Kidney glomerular epithelial cell (primary cell): ENCODE measurements at regions not wholly inside any gene's neighbourhood (a gene's known extent, or its start where the extent isn't known, plus 50 kb on each side); places are given as distances from the start of the nearest gene placed in this dataset.

Experiments used
- DNase-seq: peaks from one replicate; lab custom pipeline; 2025; lab: John Stamatoyannopoulos, UW

DNA sequence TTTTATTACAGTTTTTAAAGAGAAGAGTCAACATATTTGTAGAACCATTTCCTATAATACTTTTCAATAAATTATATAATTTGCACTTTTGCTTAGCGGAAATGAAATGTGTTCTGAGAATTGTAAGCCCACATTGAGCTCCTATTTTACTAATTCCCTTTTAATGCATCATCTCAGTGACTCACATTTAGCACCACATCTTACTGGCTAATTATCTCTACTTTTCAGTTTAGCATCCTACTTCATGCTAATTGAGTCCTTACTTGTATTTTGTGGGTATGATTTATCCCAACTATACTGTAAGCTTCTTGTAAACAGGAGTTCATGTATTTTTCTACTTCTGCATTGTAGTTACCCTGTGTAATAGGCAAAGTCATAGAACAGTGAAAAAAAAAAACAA lies 67.5 kb downstream of the TMX1 start:
- DNase-seq, result no peak

GRCh38 chr14:51308866-51309265 lies 68.8 kb downstream of the TMX1 start:
- DNase-seq, result no peak

DNA sequence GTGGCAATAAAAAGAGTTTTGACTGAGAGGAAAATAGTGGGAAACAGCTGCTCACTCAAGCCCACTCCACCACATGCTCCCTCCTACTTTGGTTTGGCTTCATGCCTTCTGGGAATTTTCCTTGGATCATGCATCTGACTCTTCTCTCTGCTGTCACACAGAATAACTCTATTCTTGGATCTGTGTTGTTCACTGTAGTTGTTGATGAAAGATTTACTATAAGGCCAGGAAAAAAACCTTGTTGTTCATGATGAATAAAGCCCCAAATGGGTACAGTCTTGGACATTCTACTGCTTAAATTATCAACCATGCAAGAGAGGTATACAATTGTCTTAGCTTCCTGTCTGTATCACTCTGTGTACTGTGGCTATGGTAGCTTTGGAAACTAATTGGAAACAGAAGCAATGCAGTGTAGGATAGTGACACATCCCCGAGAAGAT lies 70.5 kb downstream of the TMX1 start:
- no peak for DNase-seq

- DNase-seq, result no peak
Observed at GRCh38 chr14:51314321-51315015, 74.4 kb downstream of the TMX1 start.

GRCh38 chr14:51317373-51317772 lies 77.3 kb downstream of the TMX1 start:
- DNase-seq, result no peak

DNA sequence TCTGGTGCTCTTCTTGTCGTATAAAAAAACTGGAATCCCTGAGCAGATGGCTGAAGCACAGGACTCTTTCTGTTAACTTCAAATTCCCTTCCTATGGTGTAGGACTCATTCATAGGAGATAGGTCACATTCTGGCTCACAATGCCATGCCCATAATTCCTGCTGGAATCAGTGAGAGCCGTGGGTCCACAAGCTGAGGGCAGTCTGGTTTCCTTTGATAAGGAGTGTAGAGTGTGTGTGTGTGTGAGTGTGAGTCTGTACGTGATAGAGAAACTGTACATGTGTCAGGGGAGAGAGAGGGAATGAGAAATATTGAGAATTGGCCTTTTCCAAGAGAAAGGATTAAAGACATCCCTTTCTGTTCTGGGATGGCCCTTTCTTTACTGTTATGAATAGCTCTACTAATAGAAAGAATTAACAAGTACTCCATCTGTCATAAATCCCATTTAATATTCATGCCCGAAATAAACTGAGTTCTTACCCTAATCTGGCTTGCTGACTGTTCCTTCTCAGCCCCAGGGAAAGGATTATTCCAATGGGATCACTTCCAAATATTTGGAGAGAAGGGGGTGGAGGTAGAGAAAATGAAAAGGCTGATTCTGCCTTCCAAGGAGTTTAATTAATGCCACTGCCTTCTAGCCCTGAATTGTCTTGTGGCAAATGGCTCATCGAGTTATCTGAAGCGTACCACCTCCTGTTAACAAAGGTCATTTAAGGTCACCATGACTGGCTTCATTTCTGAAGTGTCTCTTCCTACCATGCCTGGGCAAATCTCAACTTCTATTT lies 79.0 kb downstream of the TMX1 start:
- DNase-seq, result peak; percentile 29

GRCh38 chr14:51321036-51321435 lies 81.0 kb downstream of the TMX1 start:
- no peak for DNase-seq

GRCh38 chr14:51323492-51323891 lies 83.4 kb downstream of the TMX1 start:
- no peak for DNase-seq

DNA sequence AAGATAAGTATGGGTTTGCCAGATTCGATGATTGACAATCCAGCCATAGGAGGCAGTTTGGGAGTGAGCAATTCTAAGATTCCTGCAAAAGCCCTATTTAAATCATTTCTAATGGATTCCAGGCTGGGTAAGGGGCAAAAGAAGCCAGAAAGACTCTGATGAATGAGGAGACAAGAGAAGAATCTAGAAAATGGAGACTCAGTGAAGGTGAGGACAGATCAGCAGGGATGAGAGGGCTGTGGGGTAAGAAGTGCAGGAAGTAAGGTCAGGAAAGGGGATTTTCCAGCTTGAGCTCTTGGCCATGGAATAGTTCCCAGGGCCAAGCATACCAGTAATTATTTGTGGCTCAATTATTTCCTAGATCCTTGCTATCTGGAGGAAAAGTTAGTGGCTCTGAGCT lies 87.3 kb downstream of the TMX1 start:
- peak; percentile 31 for DNase-seq

DNA sequence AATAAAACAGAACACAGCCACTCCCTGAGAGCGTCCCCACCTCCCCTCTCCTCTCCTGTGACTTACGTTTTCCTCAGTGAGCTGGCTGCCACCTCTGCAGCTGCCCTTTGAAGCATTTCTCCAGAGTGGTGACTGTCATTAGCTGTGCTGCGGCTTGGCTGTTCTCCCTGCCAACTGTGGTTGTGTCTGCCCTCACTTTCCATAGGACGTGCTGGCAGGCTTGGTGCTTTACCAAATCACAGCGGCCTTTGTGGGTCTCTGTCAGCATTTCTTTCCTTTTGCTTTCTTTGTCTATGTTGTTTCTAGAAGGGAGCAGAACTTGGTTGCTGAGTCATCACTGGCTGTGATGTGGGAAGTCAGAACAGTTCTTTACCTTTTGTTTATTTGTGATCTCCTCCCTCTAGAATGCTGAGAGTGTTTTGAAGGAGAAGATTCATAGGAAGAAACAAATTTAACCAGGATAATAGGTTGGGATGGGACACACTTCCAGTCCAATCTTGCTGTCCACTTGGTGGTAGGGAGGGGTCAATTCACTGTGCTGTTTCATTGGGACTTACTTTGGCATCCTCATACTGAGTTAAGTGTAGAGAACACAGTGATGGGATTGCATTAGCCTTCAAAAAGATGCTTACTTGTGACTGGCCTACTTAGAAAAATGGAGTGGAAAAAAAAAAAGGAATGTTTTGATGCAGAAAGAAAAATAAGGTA lies 88.2 kb downstream of the TMX1 start:
- peak; percentile 31 for DNase-seq

DNA sequence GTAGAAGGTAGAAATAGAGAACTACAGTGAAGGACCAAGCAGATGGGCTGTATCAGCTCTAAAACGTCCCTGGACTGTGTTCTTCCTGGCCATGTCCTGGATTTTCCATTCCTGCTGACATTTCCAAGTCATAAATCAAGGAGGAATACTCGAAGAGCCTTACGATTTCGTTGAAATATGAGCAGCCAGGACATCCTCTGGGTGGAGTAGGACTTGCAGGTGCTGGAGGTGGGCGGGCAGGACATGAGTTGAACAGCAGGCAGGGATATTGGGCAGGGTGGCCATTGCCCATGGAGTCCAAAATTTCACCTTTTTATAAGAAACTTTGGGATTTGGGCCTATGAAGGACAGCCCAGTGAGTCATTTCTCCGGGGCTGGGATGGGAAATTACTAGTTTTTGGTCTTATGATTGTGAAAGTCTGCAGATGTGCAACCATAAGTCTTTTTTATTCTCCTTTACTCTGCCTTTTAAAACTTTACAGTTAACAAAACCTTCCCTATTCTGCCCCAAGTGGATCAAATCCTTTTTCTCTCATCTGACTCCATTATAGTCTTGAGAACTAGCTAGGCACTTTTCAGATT lies 88.8 kb downstream of the TMX1 start:
- DNase-seq, result no peak

- peak; percentile 20 for DNase-seq
Observed at GRCh38 chr14:51331486-51332367, 91.7 kb downstream of the TMX1 start.

- no peak for DNase-seq
Observed at GRCh38 chr14:51333299-51333698, 93.3 kb downstream of the TMX1 start.

DNA sequence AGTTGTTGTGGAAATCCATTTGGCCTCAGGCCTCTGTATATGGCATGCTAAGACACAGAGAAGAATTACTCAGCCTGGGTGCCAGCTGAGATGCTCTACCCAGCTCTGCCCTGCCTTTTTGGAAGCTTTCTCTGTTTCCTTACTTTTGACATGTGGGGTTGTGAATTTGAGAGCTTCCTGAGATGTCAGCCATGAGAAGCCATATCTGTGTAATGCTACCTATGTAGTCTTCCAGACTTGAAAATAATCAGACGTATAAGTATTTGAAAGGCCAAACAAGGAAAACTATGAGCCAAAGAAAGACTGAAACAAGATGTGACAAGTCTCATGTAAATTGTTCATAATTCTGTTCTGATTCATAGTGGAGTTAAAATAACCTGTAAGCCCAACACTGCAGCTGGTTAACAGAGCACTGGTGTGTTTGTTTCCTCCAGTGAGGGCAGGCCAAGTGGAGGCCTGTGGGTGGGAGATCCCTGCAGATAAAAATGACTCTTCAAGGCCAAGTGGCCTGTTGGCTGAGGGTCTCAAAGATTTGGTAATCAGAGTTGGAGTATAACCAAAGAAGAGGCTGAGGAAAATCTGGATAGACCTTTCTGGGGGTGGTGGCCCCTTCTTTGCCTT lies 94.0 kb downstream of the TMX1 start:
- no peak for DNase-seq

GRCh38 chr14:51334566-51334965 lies 94.5 kb downstream of the TMX1 start:
- DNase-seq, result no peak

DNA sequence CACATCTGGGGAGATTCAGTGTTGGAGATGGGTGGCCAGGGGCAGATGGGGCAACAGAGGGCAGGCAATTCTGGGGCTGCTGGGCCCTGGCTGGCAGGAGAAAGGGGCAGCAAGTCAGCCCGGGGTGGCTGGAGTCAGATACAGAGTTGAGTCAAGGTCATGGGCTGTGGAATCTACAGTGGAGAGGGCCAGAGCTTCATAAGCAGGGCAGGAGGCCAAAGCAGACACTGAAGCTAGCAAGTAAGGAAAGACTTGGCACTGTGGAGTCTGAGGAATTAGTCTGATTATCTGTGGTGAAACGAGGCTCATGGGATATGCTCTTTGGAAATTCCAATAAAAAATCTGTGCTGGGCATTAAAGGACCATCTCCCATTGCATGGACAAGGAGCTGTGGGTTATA lies 95.5 kb downstream of the TMX1 start:
- DNase-seq, result no peak

GRCh38 chr14:51335961-51336723 lies 96.1 kb downstream of the TMX1 start:
- no peak for DNase-seq

- no peak for DNase-seq
Observed at GRCh38 chr14:51336734-51337133, 96.7 kb downstream of the TMX1 start.

DNA sequence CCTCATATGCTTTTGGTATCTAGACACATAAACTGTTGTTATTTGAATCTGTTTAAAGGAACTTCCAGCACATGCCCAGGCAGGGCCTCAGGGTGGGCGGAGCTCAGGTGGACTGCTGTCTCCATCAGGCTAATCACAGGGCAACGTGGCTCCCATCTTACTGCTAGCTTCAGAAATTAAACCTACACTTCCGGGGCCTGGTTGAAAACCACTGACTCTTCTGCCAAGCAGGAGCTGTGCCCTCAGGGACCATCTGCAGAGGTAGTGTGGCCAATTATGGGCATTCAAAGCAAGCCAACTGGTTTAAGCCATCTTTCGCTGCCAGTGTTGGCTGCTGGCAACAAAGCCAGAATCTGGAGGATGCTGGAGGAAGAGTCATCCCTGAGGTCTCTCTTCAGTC lies 97.5 kb downstream of the TMX1 start:
- DNase-seq, result no peak

GRCh38 chr14:51341338-51341737 lies 101.3 kb downstream of the TMX1 start:
- DNase-seq, result no peak
